Endothelial cell of umbilical vein (primary cell): ENCODE measurements at regions not wholly inside any gene's neighbourhood (a gene's known extent, or its start where the extent isn't known, plus 50 kb on each side); places are given as distances from the start of the nearest gene placed in this dataset.

Source experiments
- BruUV-seq: library from RNA; stranded (reverse); fragments of 400-500 nt; replicated peaks from 2 replicates; lab custom pipeline; 2021; lab: Mats Ljungman, UMichigan
- CTCF ChIA-PET: fragments of 300-600, 350-600 bp; sonication (Branson Sonifier 250); formaldehyde crosslinking; loops from one replicate; lab custom pipeline; 2021; ENCODE audit warnings: antibody characterized with exemption, inconsistent platforms; lab: Charles Lee
- POLR2A ChIA-PET: fragments of 300-600, 350-600 bp; sonication (Branson Sonifier 250); formaldehyde crosslinking; loops from one replicate; lab custom pipeline; 2021; ENCODE audit warnings: antibody characterized with exemption, inconsistent platforms; lab: Charles Lee
- DNase-seq: peaks from one replicate; pipeline ENCODE4 v3.0.0-alpha.2; 2011; ENCODE audit warnings: low read depth, low spot score
- FAIRE-seq: peaks from 2 replicates; lab custom pipeline; 2011; peaks lifted over from hg19 to GRCh38; lab: Jason Lieb, UNC
- H2AFZ ChIP-seq: 2 replicates; pipeline ENCODE4 v1.6.0; 2012; ENCODE audit warnings: low read depth, low read length, control low read depth, inconsistent platforms
- H3K27ac ChIP-seq: 2 replicates; pipeline ENCODE4 v1.5.1; 2011; ENCODE audit warnings: low read depth, mild to moderate bottlenecking, control low read depth, low read length, moderate library complexity; ENCODE audit not compliant: insufficient read depth
- H3K27me3 ChIP-seq, 2 experiments: 2 replicates each; pipeline versions ENCODE4 v1.6.0 to v1.6.1; 2011; ENCODE audit warnings: low read length in 2 of 2, mixed read lengths in 1 of 2; ENCODE audit not compliant: control insufficient read depth in 2 of 2, insufficient read depth in 2 of 2
- H3K36me3 ChIP-seq, 2 experiments: 2 replicates in 1 of 2; 3 replicates in 1 of 2; pipeline ENCODE4 v1.5.1; 2011; ENCODE audit warnings: low read length in 2 of 2, mild to moderate bottlenecking in 1 of 2, moderate library complexity in 1 of 2; ENCODE audit not compliant: control insufficient read depth in 2 of 2, insufficient read depth in 2 of 2; ENCODE audit errors: extremely low read depth in 1 of 2
- H3K4me1 ChIP-seq: 3 replicates; pipeline ENCODE4 v1.5.1; 2011; ENCODE audit warnings: mild to moderate bottlenecking, low read length; ENCODE audit not compliant: control insufficient read depth, insufficient read depth; ENCODE audit errors: extremely low read depth
- H3K4me2 ChIP-seq: 2 replicates; pipeline ENCODE4 v1.6.1; 2011; ENCODE audit warnings: low read length, control low read depth, mixed read lengths; ENCODE audit not compliant: insufficient read depth
- H3K4me3 ChIP-seq, 3 experiments: fragments of 200-600 bp in 1 of 3; sonication (generic), shearing (Covaris generic) in 1 of 3; replicated peaks in 1 of 3; 2 replicates each; pipeline ENCODE4 v1.5.1; 2011 to 2016; ENCODE audit warnings: control low read depth in 3 of 3, low read length in 3 of 3, mild to moderate bottlenecking in 2 of 3, inconsistent platforms in 1 of 3, low read depth in 1 of 3, moderate library complexity in 1 of 3; ENCODE audit not compliant: insufficient read depth in 1 of 3
- H3K79me2 ChIP-seq: 2 replicates; pipeline ENCODE4 v1.6.0; 2012; ENCODE audit warnings: low read length, inconsistent platforms; ENCODE audit not compliant: control insufficient read depth, insufficient read depth
- H3K9ac ChIP-seq: replicated peaks from 2 replicates; pipeline ENCODE3; 2011; ENCODE audit warnings: low read length, control low read depth; ENCODE audit not compliant: insufficient read depth; ENCODE audit errors: extremely low read depth
- H3K9me1 ChIP-seq: replicated peaks from 3 replicates; pipeline ENCODE4 v1.6.0; 2011; ENCODE audit warnings: mild to moderate bottlenecking, low read length; ENCODE audit not compliant: control insufficient read depth, insufficient read depth; ENCODE audit errors: extremely low read depth
- H3K9me3 ChIP-seq: replicated peaks from 2 replicates; pipeline ENCODE4 v1.5.1; 2012; ENCODE audit warnings: low read length, inconsistent platforms; ENCODE audit not compliant: control insufficient read depth, insufficient read depth
- H4K20me1 ChIP-seq: replicated peaks from 2 replicates; pipeline ENCODE3; 2011; ENCODE audit warnings: mild to moderate bottlenecking, low read length; ENCODE audit not compliant: control insufficient read depth, insufficient read depth; ENCODE audit errors: extremely low read depth
- CTCF ChIP-seq, 2 donors: IDR thresholded peaks; 1 replicate in 1 of 2; 2 replicates in 1 of 2; pipeline ENCODE4 v1.5.1; 2011; ENCODE audit warnings: low read length in 2 of 2, mild to moderate bottlenecking in 2 of 2, moderate library complexity in 2 of 2, control low read depth in 1 of 2, inconsistent platforms in 1 of 2, low read depth in 1 of 2; ENCODE audit not compliant: insufficient read depth in 1 of 2; ENCODE audit errors: extremely low read depth in 1 of 2
- EZH2 ChIP-seq: IDR thresholded peaks from 2 replicates; pipeline ENCODE4 v1.6.1; 2012; ENCODE audit warnings: borderline replicate concordance, low read depth, mild to moderate bottlenecking, moderate library complexity, low read length, inconsistent platforms; ENCODE audit not compliant: severe bottlenecking
- FOS ChIP-seq: IDR thresholded peaks from 2 replicates; pipeline ENCODE4 v1.6.1; 2011; ENCODE audit warnings: mild to moderate bottlenecking, low read length, moderate library complexity, borderline replicate concordance; ENCODE audit not compliant: insufficient read depth
- GATA2 ChIP-seq: IDR thresholded peaks from 2 replicates; pipeline ENCODE4 v1.7.0; 2011; ENCODE audit warnings: low read depth, mild to moderate bottlenecking, moderate library complexity, mixed read lengths, low read length; ENCODE audit not compliant: insufficient read length, insufficient read depth
- JUN ChIP-seq: IDR thresholded peaks from 2 replicates; pipeline ENCODE4 v1.6.1; 2011; ENCODE audit warnings: borderline replicate concordance, low read depth; ENCODE audit not compliant: insufficient read length, insufficient read depth
- MAX ChIP-seq: IDR thresholded peaks from 2 replicates; pipeline ENCODE4 v1.6.1; 2011; ENCODE audit not compliant: insufficient read depth, insufficient read length
- MYC ChIP-seq: IDR thresholded peaks from one replicate; pipeline ENCODE4 v1.6.1; 2011; ENCODE audit warnings: mild to moderate bottlenecking, low read depth, low read length
- POLR2A ChIP-seq: IDR thresholded peaks from 2 replicates; pipeline ENCODE4 v1.6.1; 2012; ENCODE audit warnings: low read depth, mild to moderate bottlenecking, control low read depth, low read length
- POLR2AphosphoS5 ChIP-seq: IDR thresholded peaks from 2 replicates; pipeline ENCODE4 v1.6.1; 2012; ENCODE audit warnings: low read depth, mild to moderate bottlenecking, control low read depth, low read length, moderate library complexity; ENCODE audit not compliant: insufficient read depth
- dilution Hi-C: fragments of 300-500 bp; cut with MboI; formaldehyde crosslinking; loops from one replicate; pipeline ENCODE4 v1.15.0; 2019; ENCODE audit warnings: low sequenced_read_pairs; ENCODE audit not compliant: extremely low pct_ligation_motif_present
- intact Hi-C: fragments of 100-400 bp; cut with micrococcal nuclease; formaldehyde crosslinking; loops from one replicate; pipeline ENCODE4 v1.10.0; 2022

DNA sequence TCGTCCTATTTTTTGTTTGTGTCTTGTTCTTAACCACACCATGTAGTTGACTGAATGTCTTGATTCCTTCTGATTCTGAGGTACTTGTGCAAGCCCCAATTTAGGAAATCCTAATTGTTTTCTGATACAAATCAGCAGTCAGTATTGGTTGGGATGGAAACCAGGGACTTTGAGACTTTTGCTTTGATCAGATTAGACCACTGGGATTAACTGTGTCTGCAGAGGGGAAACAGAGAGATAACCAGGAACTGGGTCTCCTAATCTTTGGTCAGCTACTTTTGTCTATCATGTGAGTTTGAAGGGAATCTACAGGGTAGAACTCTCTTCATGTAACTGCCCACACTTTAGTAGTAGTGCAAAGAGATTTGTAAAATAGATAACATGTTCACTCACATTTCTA, 173.8 kb upstream of the POC5 start:
- no peak overlapping the region for H3K27ac ChIP-seq
- intact Hi-C loops (no loop called here), dilution Hi-C loops (no loop called here)
- no peak for TF ChIP-seq CTCF (IDR thresholded peaks at IDR 0.05; ENCODE audit: extremely low read depth in 1 of 2, insufficient read depth in 1 of 2, low read depth in 1 of 2, low read length in 2 of 2)
- TF ChIP-seq MYC, result no peak
- no peak for TF ChIP-seq POLR2A
- TF ChIP-seq MAX, result no peak
- no peak for TF ChIP-seq FOS
- TF ChIP-seq GATA2, result no peak
- TF ChIP-seq EZH2, result no peak
- no peak for TF ChIP-seq POLR2AphosphoS5
- TF ChIP-seq JUN, result no peak
- no peaks in the 10 kb centered on the region for H3K27me3 ChIP-seq
- CTCF ChIA-PET, result no interaction called here
- H2AFZ ChIP-seq, result no peak overlapping the region
- H3K4me3 ChIP-seq, result no peak overlapping the region
- BruUV-seq, result no TSS peak
- H3K9ac ChIP-seq, result no peak overlapping the region
- no peaks in the 10 kb centered on the region for H4K20me1 ChIP-seq
- H3K9me1 ChIP-seq, result no peaks in the 10 kb centered on the region
- no peak for FAIRE-seq
- H3K79me2 ChIP-seq, result no peaks in the 10 kb centered on the region
- H3K36me3 ChIP-seq, result no peaks in the 10 kb centered on the region
- no peak for DNase-seq
- no peak overlapping the region for H3K4me2 ChIP-seq
- no peaks in the 10 kb centered on the region for H3K4me1 ChIP-seq
- H3K9me3 ChIP-seq, result no peaks in the 10 kb centered on the region
- POLR2A ChIA-PET, result no interaction called here
